HCT116 (cell line): ENCODE measurements at regions not wholly inside any gene's neighbourhood (a gene's known extent, or its start where the extent isn't known, plus 50 kb on each side); places are given as distances from the start of the nearest gene placed in this dataset.

Experiments used
- ATAC-seq: fragments of 200-7000 bp; cut with Tn5 transposase; 2 replicates; pipeline ENCODE4 v1.9.1; 2020; ENCODE audit warnings: mild to moderate bottlenecking, moderate library complexity
- BruUV-seq: library from RNA; stranded (reverse); fragments of 400-500 nt; replicated peaks from 2 replicates; lab custom pipeline; 2021; lab: Mats Ljungman, UMichigan
- CTCF ChIA-PET: fragments of 300-600 bp; sonication (Branson Sonifier 250); formaldehyde crosslinking; loops from one replicate; lab custom pipeline; 2021; ENCODE audit warnings: antibody characterized with exemption; lab: Charles Lee
- POLR2A ChIA-PET: fragments of 300-600, 350-600 bp; sonication (Branson Sonifier 250); formaldehyde crosslinking; loops from one replicate; lab custom pipeline; 2021; ENCODE audit warnings: antibody characterized with exemption; lab: Charles Lee
- RAD21 ChIA-PET, 2 experiments: fragments of 300-600 bp; sonication (Branson Sonifier 250); formaldehyde crosslinking; loops; one replicate each; lab custom pipeline; 2023; ENCODE audit warnings: low total read pairs in 2 of 2; ENCODE audit not compliant: uncharacterized antibody in 2 of 2, unreplicated experiment in 2 of 2, low non-redundant PET in 1 of 2; lab: Charles Lee
- DNase-seq: peaks from one replicate; pipeline ENCODE4 v3.0.0-alpha.2; 2010; ENCODE audit warnings: low read depth, low spot score
- H2AFZ ChIP-seq: fragments of 200-600 bp; shearing (Covaris generic), sonication (generic); 2 replicates; pipeline ENCODE4 v1.6.1; 2017; ENCODE audit warnings: low read depth, mixed run types, mixed read lengths, antibody characterized with exemption, low read length; ENCODE audit not compliant: poor library complexity, severe bottlenecking
- H3K27ac ChIP-seq: 2 replicates; pipeline ENCODE4 v1.5.1; 2012; ENCODE audit warnings: low read depth, low read length
- H3K27me3 ChIP-seq: fragments of 200-600 bp; sonication (generic); 2 replicates; pipeline ENCODE4 v1.6.1; 2016; ENCODE audit warnings: mixed run types, low read length, mixed read lengths; ENCODE audit not compliant: insufficient read depth
- H3K36me3 ChIP-seq, 2 experiments: fragments of 200-500 bp in 1 of 2; fragments of 200-600 bp in 1 of 2; sonication (Bioruptor generic) in 1 of 2; sonication (generic) in 1 of 2; 2 replicates each; pipeline versions ENCODE4 v1.5.1 to v1.6.1; 2014 to 2016; ENCODE audit warnings: low read length in 2 of 2, inconsistent platforms in 1 of 2, mixed read lengths in 1 of 2, mixed run types in 1 of 2; ENCODE audit not compliant: insufficient read depth in 2 of 2, control insufficient read depth in 1 of 2
- H3K4me1 ChIP-seq, 2 experiments: fragments of 200-600 bp in 1 of 2; sonication (generic) in 1 of 2; 2 replicates each; pipeline versions ENCODE4 v1.5.1 to v1.6.1; 2012 to 2017; ENCODE audit warnings: low read length in 2 of 2, inconsistent platforms in 1 of 2, mild to moderate bottlenecking in 1 of 2, mixed read lengths in 1 of 2, mixed run types in 1 of 2, moderate library complexity in 1 of 2; ENCODE audit not compliant: insufficient read depth in 2 of 2, control insufficient read depth in 1 of 2
- H3K4me2 ChIP-seq: fragments of 200-600 bp; sonication (generic); 2 replicates; pipeline ENCODE4 v1.6.1; 2017; ENCODE audit warnings: mixed run types, low read length, mixed read lengths
- H3K4me3 ChIP-seq, 2 experiments: fragments of 200-600 bp in 1 of 2; sonication (generic) in 1 of 2; replicated peaks in 1 of 2; 2 replicates each; pipeline ENCODE4 v1.5.1; 2011 to 2016; ENCODE audit warnings: low read length in 2 of 2, control low read depth in 1 of 2, low read depth in 1 of 2, mild to moderate bottlenecking in 1 of 2, mixed read lengths in 1 of 2, mixed run types in 1 of 2
- H3K79me2 ChIP-seq: fragments of 200-600 bp; sonication (generic); 2 replicates; pipeline ENCODE4 v1.6.1; 2017; ENCODE audit warnings: mild to moderate bottlenecking, mixed run types, low read length, moderate library complexity, mixed read lengths; ENCODE audit not compliant: insufficient read depth
- H3K9ac ChIP-seq: fragments of 200-600 bp; sonication (generic); 2 replicates; pipeline ENCODE4 v1.6.1; 2016; ENCODE audit warnings: low read length, mixed read lengths
- H3K9me2 ChIP-seq: fragments of 200-600 bp; sonication (generic), shearing (Covaris generic); 2 replicates; pipeline ENCODE4 v1.6.1; 2017; ENCODE audit warnings: mixed run types, mild to moderate bottlenecking, moderate library complexity; ENCODE audit not compliant: insufficient read depth
- H3K9me3 ChIP-seq, 2 experiments: fragments of 200-500 bp in 1 of 2; fragments of 200-600 bp in 1 of 2; sonication (Bioruptor generic) in 1 of 2; sonication (generic) in 1 of 2; 2 replicates each; pipeline ENCODE4 v1.6.1; 2014 to 2017; ENCODE audit warnings: low read length in 2 of 2, mixed read lengths in 2 of 2, inconsistent platforms in 1 of 2, low read depth in 1 of 2, mild to moderate bottlenecking in 1 of 2, mixed run types in 1 of 2, moderate library complexity in 1 of 2; ENCODE audit not compliant: control insufficient read depth in 1 of 2, insufficient read depth in 1 of 2
- H4K20me1 ChIP-seq: fragments of 200-600 bp; sonication (generic), shearing (Covaris generic); 2 replicates; pipeline ENCODE4 v1.6.1; 2017; ENCODE audit warnings: mixed run types, mild to moderate bottlenecking, moderate library complexity; ENCODE audit not compliant: insufficient read depth
- CBX3 ChIP-seq: IDR thresholded peaks from 2 replicates; pipeline ENCODE4 v1.6.1; 2012; ENCODE audit warnings: low read depth
- CEBPB ChIP-seq: IDR thresholded peaks from 2 replicates; pipeline ENCODE4 v1.6.1; 2012; ENCODE audit warnings: low read depth
- EGR1 ChIP-seq: IDR thresholded peaks from 2 replicates; pipeline ENCODE4 v1.6.1; 2012; ENCODE audit warnings: low read depth
- ELF1 ChIP-seq: IDR thresholded peaks from 2 replicates; pipeline ENCODE4 v1.6.1; 2012; ENCODE audit warnings: low read depth, borderline replicate concordance
- EZH2 ChIP-seq: fragments of 200-600 bp; sonication (generic); IDR thresholded peaks from 2 replicates; pipeline ENCODE4 v1.6.1; 2017; ENCODE audit warnings: antibody characterized with exemption, mixed run types
- EZH2phosphoT487 ChIP-seq: fragments of 200-600 bp; IDR thresholded peaks from 2 replicates; pipeline ENCODE4 v1.6.1; 2018; ENCODE audit warnings: antibody characterized with exemption, borderline replicate concordance
- POLR2A ChIP-seq: IDR thresholded peaks from 2 replicates; pipeline ENCODE4 v1.7.0; 2011; ENCODE audit warnings: borderline replicate concordance; ENCODE audit not compliant: insufficient read depth, insufficient read length; ENCODE audit errors: extremely low read depth
- POLR2AphosphoS5 ChIP-seq: IDR thresholded peaks from 2 replicates; pipeline ENCODE4 v1.6.1; 2011; ENCODE audit warnings: mild to moderate bottlenecking, low read depth, low read length, moderate library complexity
- SP1 ChIP-seq: IDR thresholded peaks from 2 replicates; pipeline ENCODE4 v1.6.1; 2012; ENCODE audit warnings: low read depth
- SRF ChIP-seq: IDR thresholded peaks from 2 replicates; pipeline ENCODE4 v1.6.1; 2012; ENCODE audit warnings: low read depth
- YY1 ChIP-seq: IDR thresholded peaks from 2 replicates; pipeline ENCODE4 v1.6.1; 2011; ENCODE audit warnings: low read length, low read depth, moderate library complexity, mild to moderate bottlenecking; ENCODE audit not compliant: insufficient replicate concordance; ENCODE audit errors: extremely low read depth
- intact Hi-C: fragments of 100-400 bp; cut with micrococcal nuclease; formaldehyde crosslinking; loops from 2 replicates; pipeline ENCODE4 v1.10.0; 2022
- TF ChIP-seq, protein P1 (sequence below): IDR thresholded peaks from 2 replicates; pipeline ENCODE4 v1.6.1; 2011; ENCODE audit warnings: mild to moderate bottlenecking, low read length, moderate library complexity; ENCODE audit not compliant: insufficient replicate concordance; ENCODE audit errors: extremely low read depth
- TF ChIP-seq, protein P2 (sequence below): IDR thresholded peaks from 2 replicates; pipeline ENCODE4 v1.6.1; 2012
- TF ChIP-seq, protein P3 (sequence below): IDR thresholded peaks from 2 replicates; pipeline ENCODE4 v1.6.1; 2012; ENCODE audit warnings: low read depth
- TF ChIP-seq, protein P4 (sequence below): IDR thresholded peaks from 2 replicates; pipeline ENCODE4 v1.6.1; 2012
- TF ChIP-seq, protein P5 (sequence below), 3 experiments: fragments of 200-600 bp in 1 of 3; sonication (generic) in 1 of 3; IDR thresholded peaks in 2 of 3; conservative IDR thresholded peaks in 1 of 3; 2 replicates each; pipeline ENCODE4 v1.5.1; 2012 to 2017; ENCODE audit warnings: low read depth in 2 of 3, low read length in 2 of 3, antibody characterized with exemption in 1 of 3, borderline replicate concordance in 1 of 3, control low read depth in 1 of 3, mild to moderate bottlenecking in 1 of 3, mixed read lengths in 1 of 3, mixed run types in 1 of 3, moderate library complexity in 1 of 3; ENCODE audit not compliant: insufficient read depth in 1 of 3

DNA sequence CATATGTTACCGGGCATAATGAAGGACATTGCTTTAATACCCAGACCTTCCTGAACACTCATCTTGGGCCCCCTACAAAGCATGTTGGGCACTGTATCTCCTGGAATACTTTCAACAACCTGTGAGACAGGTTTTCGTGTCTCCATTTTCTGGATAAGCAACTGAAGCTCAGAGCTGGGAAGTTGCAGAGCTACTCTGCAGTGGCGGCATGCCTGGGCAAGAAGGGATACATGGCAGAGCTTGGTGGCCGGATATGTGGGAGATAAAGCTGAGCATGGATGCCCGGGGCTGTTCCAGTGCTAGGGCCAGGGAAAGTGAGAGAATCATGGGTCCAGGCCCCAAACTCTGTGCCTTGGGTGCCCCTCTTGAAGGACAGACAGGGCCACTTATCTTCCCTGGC is 71.6 kb upstream of the KCND3 start:
- Histone ChIP-seq H3K4me1 (no peaks in the 10 kb centered on the region), H3K36me3 (no peaks in the 10 kb centered on the region), H3K27ac (no peak overlapping the region), H3K79me2 (no peaks in the 10 kb centered on the region), H3K9me2 (no peaks in the 10 kb centered on the region), H3K4me3 (no peak overlapping the region), H2AFZ (no peak overlapping the region), H4K20me1 (no peaks in the 10 kb centered on the region), H3K27me3 (peaks cover 47% of the 10 kb centered on the region), H3K9ac (no peak overlapping the region), H3K4me2 (no peak overlapping the region), H3K9me3 (no peaks in the 10 kb centered on the region)
- BruUV-seq = no TSS peak
- no peak for ATAC-seq
- no peak for DNase-seq
- ChIA-PET CTCF (no interaction called here), RAD21 (no interaction called here), POLR2A (interaction anchor here (0.6 kb wide), 1 partner anchor 612 kb away, joined by 4 read pairs; no protein-coding TSS in a partner anchor)
- TF ChIP-seq EZH2phosphoT487 (no peak), YY1 (no peak), CEBPB (no peak), POLR2A (no peak), ELF1 (no peak), CBX3 (no peak), SP1 (no peak), EGR1 (no peak), EZH2 (no peak), SRF (no peak), POLR2AphosphoS5 (no peak)
- TF ChIP-seq, protein P1, sequence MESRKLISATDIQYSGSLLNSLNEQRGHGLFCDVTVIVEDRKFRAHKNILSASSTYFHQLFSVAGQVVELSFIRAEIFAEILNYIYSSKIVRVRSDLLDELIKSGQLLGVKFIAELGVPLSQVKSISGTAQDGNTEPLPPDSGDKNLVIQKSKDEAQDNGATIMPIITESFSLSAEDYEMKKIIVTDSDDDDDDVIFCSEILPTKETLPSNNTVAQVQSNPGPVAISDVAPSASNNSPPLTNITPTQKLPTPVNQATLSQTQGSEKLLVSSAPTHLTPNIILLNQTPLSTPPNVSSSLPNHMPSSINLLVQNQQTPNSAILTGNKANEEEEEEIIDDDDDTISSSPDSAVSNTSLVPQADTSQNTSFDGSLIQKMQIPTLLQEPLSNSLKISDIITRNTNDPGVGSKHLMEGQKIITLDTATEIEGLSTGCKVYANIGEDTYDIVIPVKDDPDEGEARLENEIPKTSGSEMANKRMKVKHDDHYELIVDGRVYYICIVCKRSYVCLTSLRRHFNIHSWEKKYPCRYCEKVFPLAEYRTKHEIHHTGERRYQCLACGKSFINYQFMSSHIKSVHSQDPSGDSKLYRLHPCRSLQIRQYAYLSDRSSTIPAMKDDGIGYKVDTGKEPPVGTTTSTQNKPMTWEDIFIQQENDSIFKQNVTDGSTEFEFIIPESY = no peak
- TF ChIP-seq, protein P2, sequence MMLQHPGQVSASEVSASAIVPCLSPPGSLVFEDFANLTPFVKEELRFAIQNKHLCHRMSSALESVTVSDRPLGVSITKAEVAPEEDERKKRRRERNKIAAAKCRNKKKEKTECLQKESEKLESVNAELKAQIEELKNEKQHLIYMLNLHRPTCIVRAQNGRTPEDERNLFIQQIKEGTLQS = no peak
- TF ChIP-seq, protein P3, sequence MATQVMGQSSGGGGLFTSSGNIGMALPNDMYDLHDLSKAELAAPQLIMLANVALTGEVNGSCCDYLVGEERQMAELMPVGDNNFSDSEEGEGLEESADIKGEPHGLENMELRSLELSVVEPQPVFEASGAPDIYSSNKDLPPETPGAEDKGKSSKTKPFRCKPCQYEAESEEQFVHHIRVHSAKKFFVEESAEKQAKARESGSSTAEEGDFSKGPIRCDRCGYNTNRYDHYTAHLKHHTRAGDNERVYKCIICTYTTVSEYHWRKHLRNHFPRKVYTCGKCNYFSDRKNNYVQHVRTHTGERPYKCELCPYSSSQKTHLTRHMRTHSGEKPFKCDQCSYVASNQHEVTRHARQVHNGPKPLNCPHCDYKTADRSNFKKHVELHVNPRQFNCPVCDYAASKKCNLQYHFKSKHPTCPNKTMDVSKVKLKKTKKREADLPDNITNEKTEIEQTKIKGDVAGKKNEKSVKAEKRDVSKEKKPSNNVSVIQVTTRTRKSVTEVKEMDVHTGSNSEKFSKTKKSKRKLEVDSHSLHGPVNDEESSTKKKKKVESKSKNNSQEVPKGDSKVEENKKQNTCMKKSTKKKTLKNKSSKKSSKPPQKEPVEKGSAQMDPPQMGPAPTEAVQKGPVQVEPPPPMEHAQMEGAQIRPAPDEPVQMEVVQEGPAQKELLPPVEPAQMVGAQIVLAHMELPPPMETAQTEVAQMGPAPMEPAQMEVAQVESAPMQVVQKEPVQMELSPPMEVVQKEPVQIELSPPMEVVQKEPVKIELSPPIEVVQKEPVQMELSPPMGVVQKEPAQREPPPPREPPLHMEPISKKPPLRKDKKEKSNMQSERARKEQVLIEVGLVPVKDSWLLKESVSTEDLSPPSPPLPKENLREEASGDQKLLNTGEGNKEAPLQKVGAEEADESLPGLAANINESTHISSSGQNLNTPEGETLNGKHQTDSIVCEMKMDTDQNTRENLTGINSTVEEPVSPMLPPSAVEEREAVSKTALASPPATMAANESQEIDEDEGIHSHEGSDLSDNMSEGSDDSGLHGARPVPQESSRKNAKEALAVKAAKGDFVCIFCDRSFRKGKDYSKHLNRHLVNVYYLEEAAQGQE = no peak
- TF ChIP-seq, protein P4, sequence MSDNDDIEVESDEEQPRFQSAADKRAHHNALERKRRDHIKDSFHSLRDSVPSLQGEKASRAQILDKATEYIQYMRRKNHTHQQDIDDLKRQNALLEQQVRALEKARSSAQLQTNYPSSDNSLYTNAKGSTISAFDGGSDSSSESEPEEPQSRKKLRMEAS = no peak
- TF ChIP-seq, protein P5, sequence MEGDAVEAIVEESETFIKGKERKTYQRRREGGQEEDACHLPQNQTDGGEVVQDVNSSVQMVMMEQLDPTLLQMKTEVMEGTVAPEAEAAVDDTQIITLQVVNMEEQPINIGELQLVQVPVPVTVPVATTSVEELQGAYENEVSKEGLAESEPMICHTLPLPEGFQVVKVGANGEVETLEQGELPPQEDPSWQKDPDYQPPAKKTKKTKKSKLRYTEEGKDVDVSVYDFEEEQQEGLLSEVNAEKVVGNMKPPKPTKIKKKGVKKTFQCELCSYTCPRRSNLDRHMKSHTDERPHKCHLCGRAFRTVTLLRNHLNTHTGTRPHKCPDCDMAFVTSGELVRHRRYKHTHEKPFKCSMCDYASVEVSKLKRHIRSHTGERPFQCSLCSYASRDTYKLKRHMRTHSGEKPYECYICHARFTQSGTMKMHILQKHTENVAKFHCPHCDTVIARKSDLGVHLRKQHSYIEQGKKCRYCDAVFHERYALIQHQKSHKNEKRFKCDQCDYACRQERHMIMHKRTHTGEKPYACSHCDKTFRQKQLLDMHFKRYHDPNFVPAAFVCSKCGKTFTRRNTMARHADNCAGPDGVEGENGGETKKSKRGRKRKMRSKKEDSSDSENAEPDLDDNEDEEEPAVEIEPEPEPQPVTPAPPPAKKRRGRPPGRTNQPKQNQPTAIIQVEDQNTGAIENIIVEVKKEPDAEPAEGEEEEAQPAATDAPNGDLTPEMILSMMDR (IDR thresholded peaks at IDR 0.05 in 2 of 3, conservative IDR thresholded peaks at IDR 0.05 in 1 of 3; ENCODE audit: borderline replicate concordance in 1 of 3, insufficient read depth in 1 of 3, low read depth in 2 of 3, low read length in 2 of 3) = no peak
- intact Hi-C loops = no loop called here
